Activated CD8-positive, alpha-beta memory T cell treated with anti-CD3 and anti-CD28 coated beads, Interleukin-2, amount 50 U/mL, for 24 hours (primary cell): ENCODE measurements at regions not wholly inside any gene's neighbourhood (a gene's known extent, or its start where the extent isn't known, plus 50 kb on each side); places are given as distances from the start of the nearest gene placed in this dataset.
"Not testable (repeated sequence)": the region's sequence is repeated elsewhere in the genome, so short reads cannot be mapped to it uniquely, and the experiment has no call there.

Experiments used
- DNase-seq: peaks from one replicate; pipeline ENCODE4 v3.0.0-alpha.2; 2020; ENCODE audit errors: extremely low read depth

GRCh38 chr11:87659807-87660206, 515.4 kb downstream of the RAB38 start:
- DNase-seq = no peak

DNA sequence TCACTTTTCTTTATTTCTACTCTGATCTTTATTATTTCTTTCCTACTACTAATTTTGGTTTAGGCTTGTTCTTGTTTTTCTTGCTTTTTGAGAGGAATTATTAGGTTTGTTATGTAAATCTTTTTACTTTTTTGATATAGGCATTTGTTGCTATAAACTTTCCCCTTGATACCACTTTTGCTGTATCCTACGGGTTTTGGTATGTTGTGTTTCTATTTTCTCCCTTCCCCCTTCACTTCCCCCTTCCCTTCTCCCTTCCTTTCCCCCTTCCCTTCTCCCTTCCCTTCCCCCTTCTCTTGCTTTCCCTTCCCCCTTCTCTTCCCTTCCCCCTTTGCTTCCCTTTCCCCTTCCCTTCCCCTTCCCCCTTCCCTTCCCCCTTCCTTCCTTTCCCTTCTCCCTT, 529.6 kb downstream of the RAB38 start:
- DNase-seq = no peak

DNA sequence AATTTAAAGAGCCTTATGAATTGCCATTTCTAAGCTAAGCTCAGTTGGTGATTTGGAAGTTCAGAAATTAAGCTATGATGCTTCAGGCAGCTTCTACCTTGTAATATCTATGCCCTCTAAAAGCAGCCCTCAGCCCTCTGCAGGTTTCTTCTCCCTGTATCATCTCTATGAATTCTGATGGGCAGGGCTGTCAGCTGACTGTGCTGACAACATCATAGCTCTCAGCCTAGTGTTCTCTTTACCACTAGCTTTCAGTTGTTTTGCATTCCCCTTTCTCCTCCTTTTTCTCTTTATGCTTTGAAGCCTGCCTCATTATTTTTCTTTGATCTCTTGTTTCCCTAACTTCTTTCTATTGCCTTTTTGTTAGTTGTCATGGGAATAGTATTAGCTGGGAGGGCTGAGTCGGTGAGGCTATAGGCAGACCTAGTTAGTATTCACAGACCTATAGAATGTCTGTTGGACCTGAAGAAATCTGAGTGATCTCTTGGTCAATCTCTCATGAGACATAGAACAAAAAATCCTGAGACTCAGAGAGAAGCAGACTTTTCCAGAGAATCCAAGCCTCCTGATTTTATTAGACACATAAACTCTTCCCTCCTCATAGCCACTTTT, 535.4 kb downstream of the RAB38 start:
- no peak for DNase-seq

GRCh38 chr11:87635001-87635400, 540.2 kb downstream of the RAB38 start:
- no peak for DNase-seq

- DNase-seq = no peak
These were observed 540.9 kb downstream of the RAB38 start for GRCh38 chr11:87634331-87634730.

GRCh38 chr11:87628957-87629356, 546.3 kb downstream of the RAB38 start:
- DNase-seq = no peak

GRCh38 chr11:87628026-87628580, 547.1 kb downstream of the RAB38 start:
- no peak for DNase-seq

- DNase-seq = not testable (repeated sequence)
These were observed 551.5 kb downstream of the RAB38 start for GRCh38 chr11:87623531-87624365.

DNA sequence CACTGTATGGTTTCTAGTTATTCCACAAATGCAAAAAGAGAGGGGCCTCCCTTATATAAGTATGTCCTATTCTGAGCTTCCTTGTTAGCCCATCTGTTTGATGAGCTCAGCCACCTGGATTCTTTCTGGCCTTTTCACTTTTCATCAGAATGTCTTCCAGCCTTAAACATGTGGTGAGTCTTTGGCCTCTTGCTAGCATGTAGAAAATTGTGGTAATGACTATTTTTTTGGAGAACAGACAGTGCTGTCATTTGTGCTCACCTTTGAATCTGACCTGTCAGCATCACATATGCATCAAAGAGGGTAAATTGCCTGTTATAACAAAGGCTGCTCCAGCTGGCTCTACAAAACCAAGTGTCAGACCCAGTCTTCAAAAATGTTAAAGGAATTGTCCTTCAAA, 558.7 kb downstream of the RAB38 start:
- no peak for DNase-seq

DNA sequence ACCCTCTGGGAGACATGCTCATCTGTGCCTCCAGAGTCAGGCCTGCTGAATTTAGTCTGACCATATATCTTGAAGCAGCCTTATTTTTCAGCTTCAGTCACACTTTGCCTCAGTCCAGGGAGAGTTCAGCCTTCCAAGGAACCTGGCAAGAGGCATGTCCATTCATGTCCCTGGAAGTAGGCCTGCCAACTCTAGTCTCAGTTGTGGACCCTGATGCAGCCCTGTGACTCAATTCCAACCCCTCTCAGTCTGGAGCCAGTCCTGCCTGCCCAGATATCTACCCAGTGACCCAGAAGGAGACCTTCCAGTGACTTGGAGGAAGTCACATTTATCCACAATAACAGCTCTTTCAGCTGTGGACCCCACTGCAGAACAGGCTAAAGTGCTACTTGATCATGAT, 566.6 kb downstream of the TMEM135 start:
- no peak for DNase-seq

DNA sequence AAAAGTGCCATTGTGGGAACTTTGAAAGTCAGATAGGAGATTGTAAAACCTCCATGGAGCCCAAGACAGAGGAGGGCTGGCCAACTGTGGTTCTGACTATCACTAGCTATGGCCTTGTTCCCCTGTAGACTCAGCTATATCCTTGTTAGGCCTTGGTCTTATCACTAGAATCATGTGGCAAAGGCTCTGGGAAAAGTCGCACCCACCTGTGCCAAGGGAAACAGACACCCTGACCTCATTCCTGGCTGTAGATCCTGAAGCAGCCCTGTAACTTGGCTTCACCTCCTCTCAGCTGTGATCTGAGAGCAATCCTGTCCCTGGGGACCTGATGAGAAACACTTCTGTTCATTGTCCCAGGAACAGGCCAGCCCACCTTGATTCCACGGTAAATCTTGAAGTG, 566.2 kb downstream of the TMEM135 start:
- no peak for DNase-seq

GRCh38 chr11:87602776-87603175, 565.0 kb downstream of the TMEM135 start:
- no peak for DNase-seq

DNA sequence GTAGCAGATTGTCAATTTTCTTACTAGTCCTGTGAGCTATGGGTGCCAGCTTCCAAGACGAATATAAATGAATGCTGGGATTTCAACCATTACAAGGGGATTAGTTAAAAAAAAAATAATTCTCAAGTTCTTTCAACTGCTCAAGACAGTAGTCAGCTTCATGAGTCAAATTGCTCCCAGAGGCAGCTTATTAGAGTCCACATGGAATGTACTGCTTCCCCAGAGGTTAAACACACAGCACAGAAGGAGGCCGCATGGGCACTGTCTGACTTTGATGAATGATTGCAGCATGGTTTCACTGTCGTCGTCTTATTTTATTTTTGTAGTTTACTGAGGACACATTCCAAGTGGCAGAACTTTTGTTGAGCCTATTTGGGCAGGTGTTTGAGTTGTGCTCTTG, 563.2 kb downstream of the TMEM135 start:
- DNase-seq = no peak

DNA sequence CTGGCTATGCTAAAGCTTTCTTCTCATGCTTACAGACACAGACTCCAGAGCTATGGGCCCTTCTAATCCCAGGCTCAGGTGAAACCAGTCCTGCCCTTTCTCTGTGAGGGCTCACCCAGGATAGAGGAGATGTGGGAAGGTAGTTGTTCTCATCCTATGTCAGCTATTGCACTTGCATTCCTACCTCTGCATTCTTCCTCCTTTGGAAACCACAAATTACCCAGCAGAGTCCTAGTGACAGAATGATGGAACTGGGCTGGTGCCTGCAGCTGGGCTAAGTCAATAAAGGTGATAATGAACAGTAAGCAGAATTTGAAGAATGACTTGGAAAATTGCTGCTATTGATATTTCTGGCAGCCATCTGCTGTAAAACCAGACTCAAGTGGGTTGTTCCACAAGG, 560.0 kb downstream of the TMEM135 start:
- no peak for DNase-seq

- no peak for DNase-seq
These were observed 558.4 kb downstream of the TMEM135 start for GRCh38 chr11:87596176-87596575.

- no peak for DNase-seq
These were observed 551.3 kb downstream of the TMEM135 start for GRCh38 chr11:87589082-87589481.

GRCh38 chr11:87585613-87586012, 547.9 kb downstream of the TMEM135 start:
- DNase-seq = not testable (repeated sequence)

DNA sequence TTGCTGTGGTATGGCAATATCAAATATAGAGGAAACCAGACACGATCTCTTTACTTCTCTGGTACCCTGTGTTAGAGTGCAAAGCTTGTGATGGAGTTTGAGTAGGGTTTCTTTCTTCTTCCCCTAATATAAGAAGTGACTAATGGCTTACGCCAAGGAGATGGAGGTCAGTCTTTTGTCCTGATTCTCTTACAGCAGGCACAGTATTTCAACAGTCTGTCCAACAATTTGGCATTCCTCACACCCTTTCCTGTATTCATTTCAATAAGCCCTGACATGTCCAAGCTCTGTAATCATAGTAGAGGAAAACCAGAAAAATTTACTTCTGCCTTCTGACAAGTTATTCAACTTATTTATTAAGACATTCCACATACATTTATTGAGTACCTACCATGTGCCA, 546.2 kb downstream of the TMEM135 start:
- DNase-seq = no peak

- no peak for DNase-seq
These were observed 537.4 kb downstream of the TMEM135 start for GRCh38 chr11:87575088-87575487.

GRCh38 chr11:87574193-87574592, 536.5 kb downstream of the TMEM135 start:
- no peak for DNase-seq

GRCh38 chr11:87573708-87574107, 536.0 kb downstream of the TMEM135 start:
- no peak for DNase-seq

GRCh38 chr11:87572881-87573280, 535.1 kb downstream of the TMEM135 start:
- DNase-seq = no peak

- no peak for DNase-seq
These were observed 522.6 kb downstream of the TMEM135 start for GRCh38 chr11:87560352-87560751.
